Smooth muscle cell (in vitro differentiated cells): ENCODE measurements at regions not wholly inside any gene's neighbourhood (a gene's known extent, or its start where the extent isn't known, plus 50 kb on each side); places are given as distances from the start of the nearest gene placed in this dataset.
"Not testable (repeated sequence)": the region's sequence is repeated elsewhere in the genome, so short reads cannot be mapped to it uniquely, and the experiment has no call there.

ENCODE experiments used
- DNase-seq: peaks from one replicate; lab custom pipeline; 2025; ENCODE audit not compliant: unreplicated experiment; lab: John Stamatoyannopoulos, UW
- H2AFZ ChIP-seq: fragments of 200-600 bp; sonication (generic); 2 replicates; pipeline ENCODE4 v1.6.0; 2016; ENCODE audit warnings: antibody characterized with exemption, low read depth, mild to moderate bottlenecking
- H3F3A ChIP-seq: fragments of 200-600 bp; sonication (generic); 2 replicates; pipeline ENCODE4 v1.6.0; 2017; ENCODE audit warnings: antibody characterized with exemption, low read depth
- H3K27ac ChIP-seq: fragments of 200-600 bp; sonication (generic); 2 replicates; pipeline ENCODE4 v1.5.1; 2016; ENCODE audit warnings: low read depth, mild to moderate bottlenecking
- H3K27me3 ChIP-seq: fragments of 200-600 bp; sonication (generic); 2 replicates; pipeline ENCODE4 v1.6.1; 2016; ENCODE audit warnings: low read depth, mild to moderate bottlenecking
- H3K36me3 ChIP-seq: fragments of 200-600 bp; sonication (generic); 2 replicates; pipeline ENCODE4 v1.5.1; 2016; ENCODE audit warnings: low read depth
- H3K4me1 ChIP-seq: fragments of 200-600 bp; sonication (generic); 2 replicates; pipeline ENCODE4 v1.5.1; 2016; ENCODE audit warnings: low read depth
- H3K4me2 ChIP-seq: fragments of 200-600 bp; sonication (generic); 2 replicates; pipeline ENCODE4 v1.6.0; 2016; ENCODE audit warnings: mild to moderate bottlenecking
- H3K4me3 ChIP-seq: fragments of 200-600 bp; sonication (generic); 2 replicates; pipeline ENCODE4 v1.5.1; 2016; ENCODE audit warnings: mild to moderate bottlenecking
- H3K79me2 ChIP-seq: fragments of 200-600 bp; sonication (generic); 2 replicates; pipeline ENCODE4 v1.6.0; 2016; ENCODE audit warnings: low read depth, mild to moderate bottlenecking
- H3K9ac ChIP-seq: fragments of 200-600 bp; sonication (generic); 2 replicates; pipeline ENCODE4 v1.6.0; 2016; ENCODE audit warnings: low read depth
- H3K9me3 ChIP-seq: fragments of 200-600 bp; sonication (generic); replicated peaks from 2 replicates; pipeline ENCODE4 v1.5.1; 2016; ENCODE audit warnings: low read depth
- H4K20me1 ChIP-seq: fragments of 200-600 bp; sonication (generic); 2 replicates; pipeline ENCODE4 v1.6.0; 2016; ENCODE audit warnings: low read depth
- WGBS: methylation state at CpG from one replicate; pipeline ENCODE4 v1.1.7; 2016; ENCODE audit warnings: low lambda C conversion rate; 5-methylcytosine and 5-hydroxymethylcytosine counted together
- TF ChIP-seq, protein P1 (sequence below): fragments of 200-600 bp; sonication (generic); IDR thresholded peaks from 2 replicates; pipeline ENCODE4 v1.5.1; 2017; ENCODE audit warnings: borderline replicate concordance, mild to moderate bottlenecking, antibody characterized with exemption; ENCODE audit not compliant: insufficient read depth, poor library complexity, severe bottlenecking

- no peak for DNase-seq
- H3K27ac ChIP-seq: no peak overlapping the region
- WGBS: 92% methylated on average over 3 of the region's 3 CpGs
- no peaks in the 10 kb centered on the region for H3K79me2 ChIP-seq
- H3K36me3 ChIP-seq: no peaks in the 10 kb centered on the region
- TF ChIP-seq, protein P1, sequence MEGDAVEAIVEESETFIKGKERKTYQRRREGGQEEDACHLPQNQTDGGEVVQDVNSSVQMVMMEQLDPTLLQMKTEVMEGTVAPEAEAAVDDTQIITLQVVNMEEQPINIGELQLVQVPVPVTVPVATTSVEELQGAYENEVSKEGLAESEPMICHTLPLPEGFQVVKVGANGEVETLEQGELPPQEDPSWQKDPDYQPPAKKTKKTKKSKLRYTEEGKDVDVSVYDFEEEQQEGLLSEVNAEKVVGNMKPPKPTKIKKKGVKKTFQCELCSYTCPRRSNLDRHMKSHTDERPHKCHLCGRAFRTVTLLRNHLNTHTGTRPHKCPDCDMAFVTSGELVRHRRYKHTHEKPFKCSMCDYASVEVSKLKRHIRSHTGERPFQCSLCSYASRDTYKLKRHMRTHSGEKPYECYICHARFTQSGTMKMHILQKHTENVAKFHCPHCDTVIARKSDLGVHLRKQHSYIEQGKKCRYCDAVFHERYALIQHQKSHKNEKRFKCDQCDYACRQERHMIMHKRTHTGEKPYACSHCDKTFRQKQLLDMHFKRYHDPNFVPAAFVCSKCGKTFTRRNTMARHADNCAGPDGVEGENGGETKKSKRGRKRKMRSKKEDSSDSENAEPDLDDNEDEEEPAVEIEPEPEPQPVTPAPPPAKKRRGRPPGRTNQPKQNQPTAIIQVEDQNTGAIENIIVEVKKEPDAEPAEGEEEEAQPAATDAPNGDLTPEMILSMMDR: no peak
- no peaks in the 10 kb centered on the region for H3K27me3 ChIP-seq
- H3K4me3 ChIP-seq: no peak overlapping the region
- no peak overlapping the region for H3K4me2 ChIP-seq
- H3K9ac ChIP-seq: no peak overlapping the region
- no peaks in the 10 kb centered on the region for H3F3A ChIP-seq
- no peaks in the 10 kb centered on the region for H3K9me3 ChIP-seq
- no peaks in the 10 kb centered on the region for H4K20me1 ChIP-seq
- no peak overlapping the region for H2AFZ ChIP-seq
- H3K4me1 ChIP-seq: no peaks in the 10 kb centered on the region
Observed at GRCh38 chr3:6455031-6455430, 405.9 kb upstream of the GRM7 start.

GRCh38 chr3:6467186-6467585 lies 393.7 kb upstream of the GRM7 start:
- no peak overlapping the region for H3K4me3 ChIP-seq
- H4K20me1 ChIP-seq: no peaks in the 10 kb centered on the region
- H3K9me3 ChIP-seq: no peaks in the 10 kb centered on the region
- H2AFZ ChIP-seq: no peak overlapping the region
- no peaks in the 10 kb centered on the region for H3K4me1 ChIP-seq
- H3K27me3 ChIP-seq: no peaks in the 10 kb centered on the region
- TF ChIP-seq, protein P1: no peak
- H3K79me2 ChIP-seq: no peaks in the 10 kb centered on the region
- no peak overlapping the region for H3K9ac ChIP-seq
- no peaks in the 10 kb centered on the region for H3F3A ChIP-seq
- DNase-seq: no peak
- H3K27ac ChIP-seq: no peak overlapping the region
- no peak overlapping the region for H3K4me2 ChIP-seq
- no peaks in the 10 kb centered on the region for H3K36me3 ChIP-seq

DNA sequence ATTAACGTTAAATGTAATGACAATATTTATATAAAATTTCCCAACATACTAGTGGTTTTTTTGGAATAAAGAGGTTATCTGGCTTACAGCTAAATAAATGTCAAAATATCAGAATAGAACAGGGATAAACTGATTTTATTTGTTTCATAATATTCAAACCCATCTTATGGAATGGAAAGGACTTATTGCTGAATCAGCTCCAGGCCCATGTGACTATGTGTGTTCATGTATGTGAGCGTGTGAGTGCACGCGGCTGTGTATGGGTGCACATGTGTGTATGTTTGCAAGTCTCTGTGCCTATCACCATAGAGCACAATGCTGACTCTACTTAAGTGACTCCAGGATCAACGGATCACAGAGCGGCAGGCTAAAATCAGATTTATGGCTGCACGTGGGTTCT lies 392.3 kb upstream of the GRM7 start:
- H3K79me2 ChIP-seq: no peaks in the 10 kb centered on the region
- WGBS: 93% methylated on average over 7 of the region's 7 CpGs
- no peak overlapping the region for H3K27ac ChIP-seq
- no peak overlapping the region for H3K4me2 ChIP-seq
- no peak overlapping the region for H3K4me3 ChIP-seq
- H3F3A ChIP-seq: no peaks in the 10 kb centered on the region
- TF ChIP-seq, protein P1: no peak
- no peaks in the 10 kb centered on the region for H3K27me3 ChIP-seq
- H3K36me3 ChIP-seq: no peaks in the 10 kb centered on the region
- H3K9ac ChIP-seq: no peak overlapping the region
- no peaks in the 10 kb centered on the region for H3K9me3 ChIP-seq
- no peaks in the 10 kb centered on the region for H4K20me1 ChIP-seq
- DNase-seq: no peak
- H3K4me1 ChIP-seq: no peaks in the 10 kb centered on the region
- no peak overlapping the region for H2AFZ ChIP-seq

- H3K4me3 ChIP-seq: no peak overlapping the region
- no peak overlapping the region for H2AFZ ChIP-seq
- H3K36me3 ChIP-seq: no peaks in the 10 kb centered on the region
- no peaks in the 10 kb centered on the region for H3K27me3 ChIP-seq
- no peaks in the 10 kb centered on the region for H4K20me1 ChIP-seq
- H3K4me2 ChIP-seq: no peak overlapping the region
- 89% methylated on average over 8 of the region's 8 CpGs for WGBS
- H3F3A ChIP-seq: no peaks in the 10 kb centered on the region
- TF ChIP-seq, protein P1: no peak
- H3K9me3 ChIP-seq: no peaks in the 10 kb centered on the region
- no peak for DNase-seq
- no peaks in the 10 kb centered on the region for H3K79me2 ChIP-seq
- H3K9ac ChIP-seq: no peak overlapping the region
- H3K27ac ChIP-seq: no peak overlapping the region
- H3K4me1 ChIP-seq: no peaks in the 10 kb centered on the region
Observed at GRCh38 chr3:6471744-6472143, 389.2 kb upstream of the GRM7 start.

DNA sequence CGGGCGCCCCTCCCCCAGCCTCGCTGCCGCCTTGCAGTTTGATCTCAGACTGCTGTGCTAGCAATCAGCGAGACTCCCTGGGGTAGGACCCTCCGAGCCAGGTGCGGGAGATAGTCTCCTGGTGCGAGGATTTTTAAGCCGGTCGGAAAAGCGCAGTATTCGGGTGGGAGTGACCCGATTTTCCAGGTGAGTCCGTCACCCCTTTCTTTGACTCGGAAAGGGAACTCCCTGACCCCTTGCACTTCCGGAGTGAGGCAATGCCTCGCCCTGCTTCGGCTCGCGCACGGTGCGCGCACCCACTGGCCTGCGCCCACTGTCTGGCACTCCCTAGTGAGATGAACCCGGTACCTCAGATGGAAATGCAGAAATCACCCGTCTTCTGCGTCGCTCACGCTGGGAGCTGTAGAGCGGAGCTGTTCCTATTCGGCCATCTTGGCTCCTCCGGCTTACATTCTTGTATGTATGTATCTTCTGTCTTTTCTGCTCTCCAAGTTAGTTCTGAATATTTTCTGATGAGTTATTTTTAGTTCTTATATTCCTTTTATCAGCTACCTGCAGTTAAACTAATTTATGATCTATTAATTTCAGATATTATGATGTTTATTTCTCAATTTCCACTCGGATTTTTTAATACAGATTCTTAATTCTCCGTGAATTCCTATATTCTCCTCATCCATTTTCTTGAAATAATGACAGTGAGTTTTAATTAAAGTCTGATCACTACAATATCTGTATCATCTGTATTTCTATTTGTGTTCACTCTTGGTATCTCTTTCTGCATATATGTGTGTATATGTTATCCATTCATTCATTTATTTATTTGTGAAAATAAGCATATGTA lies 370.2 kb upstream of the GRM7 start:
- H3K79me2 ChIP-seq, H3K27me3 ChIP-seq, DNase-seq, H3K36me3 ChIP-seq, H3F3A ChIP-seq, H3K27ac ChIP-seq, H4K20me1 ChIP-seq, H3K9ac ChIP-seq, H3K9me3 ChIP-seq, H3K4me1 ChIP-seq: not testable (repeated sequence)
- Histone ChIP-seq H3K4me3 (peak overlapping the region; percentile 48), H3K4me2 (peak overlapping the region; percentile 54), H2AFZ (peak overlapping the region; percentile 75)
- 73% methylated on average over 29 of the region's 34 CpGs for WGBS
